Mucosa of rectum (tissue), 2 donors: ENCODE measurements at regions not wholly inside any gene's neighbourhood (a gene's known extent, or its start where the extent isn't known, plus 50 kb on each side); places are given as distances from the start of the nearest gene placed in this dataset.

ENCODE experiments used
- H3K27ac ChIP-seq, 2 donors: one replicate each; pipeline ENCODE4 v1.7.0; 2013; ENCODE audit warnings: inconsistent platforms in 2 of 2, low read depth in 2 of 2, low read length in 2 of 2
- H3K27me3 ChIP-seq, 2 donors: one replicate each; pipeline ENCODE4 v1.7.0; 2013; ENCODE audit warnings: low read length in 2 of 2; ENCODE audit not compliant: control insufficient read depth in 2 of 2, insufficient read depth in 2 of 2
- H3K36me3 ChIP-seq, 2 donors: one replicate each; pipeline ENCODE4 v1.7.0; 2013; ENCODE audit warnings: low read length in 2 of 2; ENCODE audit not compliant: control insufficient read depth in 2 of 2, insufficient read depth in 2 of 2
- H3K4me1 ChIP-seq, 2 donors: one replicate each; pipeline ENCODE4 v1.7.0; 2013; ENCODE audit warnings: low read length in 2 of 2, mild to moderate bottlenecking in 1 of 2; ENCODE audit not compliant: control insufficient read depth in 2 of 2, insufficient read depth in 2 of 2
- H3K4me3 ChIP-seq, 2 donors: one replicate each; pipeline ENCODE4 v1.7.0; 2013; ENCODE audit warnings: low read length in 2 of 2
- H3K9ac ChIP-seq, 2 donors: one replicate each; pipeline ENCODE4 v1.7.0; 2013; ENCODE audit warnings: low read length in 2 of 2, low read depth in 1 of 2, mild to moderate bottlenecking in 1 of 2
- H3K9me3 ChIP-seq, 2 donors: one replicate each; pipeline ENCODE4 v1.7.0; 2013; ENCODE audit warnings: low read length in 2 of 2; ENCODE audit not compliant: control insufficient read depth in 2 of 2
- donor health status: healthy.
- donor health status: Normal muscosa, but diverticular disease.

- Histone ChIP-seq H3K4me1 (no peaks in the 10 kb centered on the region), H3K27me3 (no peaks in the 10 kb centered on the region), H3K9me3 (no peaks in the 10 kb centered on the region), H3K36me3 (no peaks in the 10 kb centered on the region), H3K27ac (no peak overlapping the region), H3K4me3 (no peak overlapping the region), H3K9ac (no peak overlapping the region)
Observed at GRCh38 chr12:90078344-90078743, 369.7 kb upstream of the ATP2B1 start.

DNA sequence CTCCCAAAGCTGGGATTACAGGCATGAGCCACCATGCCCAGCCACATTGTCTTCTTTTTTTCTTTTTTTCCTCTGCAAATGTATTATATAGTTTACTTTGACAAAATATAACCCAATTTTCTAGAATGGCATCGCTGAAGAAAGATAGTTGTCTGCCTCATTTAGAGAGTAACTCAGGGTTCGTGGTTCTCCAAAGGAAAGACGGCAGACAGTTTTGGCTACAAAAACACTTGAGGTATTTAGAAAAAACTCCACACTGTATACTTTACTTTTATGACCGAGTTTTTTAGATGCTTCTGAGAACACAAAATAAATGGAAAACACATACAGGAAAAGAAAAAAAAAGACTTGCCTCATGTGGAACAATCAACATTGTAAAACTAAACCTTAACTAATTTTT is 369.1 kb upstream of the ATP2B1 start:
- Histone ChIP-seq H3K4me3 (no peak overlapping the region), H3K36me3 (no peaks in the 10 kb centered on the region), H3K9me3 (no peaks in the 10 kb centered on the region), H3K4me1 (no peaks in the 10 kb centered on the region), H3K9ac (no peak overlapping the region), H3K27me3 (no peaks in the 10 kb centered on the region), H3K27ac (no peak overlapping the region)

DNA sequence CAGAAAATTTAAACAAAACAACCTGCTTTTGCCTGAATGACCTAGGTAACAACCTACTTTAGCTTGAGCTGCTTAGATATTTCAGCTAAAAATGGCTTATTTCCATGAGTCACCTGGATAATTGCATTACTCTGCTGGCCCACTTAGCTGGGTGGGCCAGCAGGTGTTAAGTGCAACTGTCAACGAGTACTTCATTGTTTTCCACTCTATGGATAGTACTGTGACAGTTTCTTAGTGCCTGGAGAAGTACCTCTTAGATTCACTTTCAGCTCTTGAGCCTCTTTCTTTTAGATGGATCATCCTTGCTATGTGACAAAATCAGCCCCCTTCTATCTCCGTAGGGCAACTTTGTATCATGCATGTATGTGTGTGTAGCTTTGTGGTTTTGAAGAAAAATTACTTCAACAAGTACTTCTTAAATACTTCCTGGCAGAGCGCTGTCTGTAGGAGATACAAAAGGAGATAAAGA is 368.2 kb upstream of the ATP2B1 start:
- Histone ChIP-seq H3K27me3 (no peaks in the 10 kb centered on the region), H3K36me3 (no peaks in the 10 kb centered on the region), H3K9ac (no peak overlapping the region), H3K9me3 (no peaks in the 10 kb centered on the region), H3K4me1 (no peaks in the 10 kb centered on the region), H3K4me3 (no peak overlapping the region), H3K27ac (no peak overlapping the region)

GRCh38 chr12:90075685-90076084 is 367.0 kb upstream of the ATP2B1 start:
- Histone ChIP-seq H3K4me1 (no peaks in the 10 kb centered on the region), H3K36me3 (no peaks in the 10 kb centered on the region), H3K27me3 (no peaks in the 10 kb centered on the region), H3K27ac (no peak overlapping the region), H3K9ac (no peak overlapping the region), H3K9me3 (no peaks in the 10 kb centered on the region), H3K4me3 (no peak overlapping the region)

GRCh38 chr12:90074086-90074485 is 365.4 kb upstream of the ATP2B1 start:
- Histone ChIP-seq H3K9me3 (no peaks in the 10 kb centered on the region), H3K9ac (no peak overlapping the region), H3K27me3 (no peaks in the 10 kb centered on the region), H3K4me1 (no peaks in the 10 kb centered on the region), H3K27ac (no peak overlapping the region), H3K36me3 (no peaks in the 10 kb centered on the region), H3K4me3 (no peak overlapping the region)

GRCh38 chr12:90071996-90072395 is 363.4 kb upstream of the ATP2B1 start:
- Histone ChIP-seq H3K9ac (no peak overlapping the region), H3K4me1 (no peaks in the 10 kb centered on the region), H3K27me3 (no peaks in the 10 kb centered on the region), H3K9me3 (no peaks in the 10 kb centered on the region), H3K4me3 (no peak overlapping the region), H3K27ac (no peak overlapping the region), H3K36me3 (no peaks in the 10 kb centered on the region)

DNA sequence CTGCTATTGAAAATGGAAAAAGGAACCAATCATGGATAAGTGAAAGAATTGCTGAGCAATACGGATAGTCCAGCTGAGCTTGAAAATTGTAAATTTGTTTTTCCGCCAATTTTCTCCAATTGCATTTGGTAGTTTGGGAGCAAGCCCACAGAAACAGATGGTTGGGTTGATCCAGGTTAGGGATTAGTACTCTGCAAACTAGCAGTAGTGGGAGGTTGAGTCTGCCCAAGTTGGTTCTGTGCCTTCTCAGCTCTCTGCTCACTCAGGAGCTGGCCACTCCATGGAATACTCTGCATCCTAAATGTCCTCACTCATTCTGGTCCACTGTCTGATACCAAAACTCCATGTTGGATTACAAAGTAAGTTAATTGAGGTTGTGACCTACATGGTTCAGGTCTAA is 361.1 kb upstream of the ATP2B1 start:
- Histone ChIP-seq H3K27me3 (no peaks in the 10 kb centered on the region), H3K4me3 (no peak overlapping the region), H3K36me3 (no peaks in the 10 kb centered on the region), H3K9ac (no peak overlapping the region), H3K9me3 (no peaks in the 10 kb centered on the region), H3K27ac (no peak overlapping the region), H3K4me1 (no peaks in the 10 kb centered on the region)

DNA sequence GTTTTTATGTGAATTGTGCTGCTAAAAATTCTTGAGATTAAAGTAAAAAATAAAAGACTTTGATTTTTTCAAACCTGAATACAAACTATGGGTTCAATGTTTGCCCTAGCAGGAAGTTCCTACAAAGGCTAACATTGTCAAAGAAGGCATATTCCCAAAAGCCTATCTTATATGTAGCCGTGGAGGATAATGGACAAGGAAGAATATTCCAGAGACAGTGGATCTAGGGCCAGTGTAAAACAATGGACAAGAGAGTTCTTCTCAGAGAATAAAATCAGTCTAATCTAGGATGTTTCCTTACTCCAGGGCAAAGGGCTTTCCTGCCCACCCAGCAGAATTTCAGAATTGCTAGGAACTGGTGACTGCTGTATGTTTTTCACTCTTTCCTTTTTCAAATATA is 359.2 kb upstream of the ATP2B1 start:
- Histone ChIP-seq H3K27ac (no peak overlapping the region), H3K36me3 (no peaks in the 10 kb centered on the region), H3K9me3 (no peaks in the 10 kb centered on the region), H3K4me1 (no peaks in the 10 kb centered on the region), H3K4me3 (no peak overlapping the region), H3K27me3 (no peaks in the 10 kb centered on the region), H3K9ac (no peak overlapping the region)

DNA sequence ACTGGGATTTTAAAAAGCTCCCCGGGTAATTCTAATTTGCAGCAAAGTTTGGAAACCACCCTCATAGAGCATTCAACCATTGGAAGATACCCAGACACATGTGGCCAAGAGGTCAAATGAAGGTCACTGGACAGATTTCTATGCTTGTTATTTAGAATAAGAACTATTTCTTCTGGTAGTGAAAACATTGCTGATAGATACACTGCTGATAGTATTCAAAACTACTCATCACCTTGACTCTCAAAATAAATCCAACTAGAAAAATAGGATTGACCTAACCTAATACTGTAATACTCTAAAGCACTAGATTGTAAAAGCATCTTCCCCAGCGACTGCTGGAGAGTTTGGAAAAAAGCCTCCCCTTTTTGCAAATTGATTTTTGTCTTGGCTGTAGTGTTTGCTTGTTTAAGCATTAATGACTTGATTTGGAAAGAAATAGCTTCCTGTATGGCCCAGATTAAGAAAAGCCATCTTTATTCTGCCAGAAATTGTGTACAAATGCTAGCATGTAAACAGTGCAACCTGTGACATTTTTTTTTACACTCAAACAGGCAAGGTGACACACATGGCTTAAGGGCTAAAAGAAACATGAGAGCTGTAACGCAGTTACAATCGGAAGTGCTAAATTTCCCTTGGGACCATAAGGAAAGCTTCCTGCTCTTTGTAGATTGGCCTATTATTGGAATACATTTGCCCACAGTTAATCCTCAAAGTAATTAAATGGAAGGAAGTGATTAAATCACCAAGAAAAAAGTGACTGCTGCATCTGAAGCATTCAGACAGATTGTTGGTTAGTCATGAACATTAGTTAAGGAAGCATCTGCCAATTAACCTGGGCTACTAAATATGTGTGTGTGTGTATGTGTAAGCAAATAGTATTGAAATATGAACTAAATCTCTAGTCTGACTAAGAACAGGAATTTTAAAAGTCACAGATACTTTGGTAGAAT is 356.5 kb upstream of the ATP2B1 start:
- H3K4me1 ChIP-seq = no peaks in the 10 kb centered on the region
- H3K9me3 ChIP-seq = no peaks in the 10 kb centered on the region
- no peaks in the 10 kb centered on the region for H3K36me3 ChIP-seq
- no peak overlapping the region for H3K4me3 ChIP-seq
- H3K27ac ChIP-seq = no peak overlapping the region
- H3K27me3 ChIP-seq = no peaks in the 10 kb centered on the region
- no peak overlapping the region for H3K9ac ChIP-seq

DNA sequence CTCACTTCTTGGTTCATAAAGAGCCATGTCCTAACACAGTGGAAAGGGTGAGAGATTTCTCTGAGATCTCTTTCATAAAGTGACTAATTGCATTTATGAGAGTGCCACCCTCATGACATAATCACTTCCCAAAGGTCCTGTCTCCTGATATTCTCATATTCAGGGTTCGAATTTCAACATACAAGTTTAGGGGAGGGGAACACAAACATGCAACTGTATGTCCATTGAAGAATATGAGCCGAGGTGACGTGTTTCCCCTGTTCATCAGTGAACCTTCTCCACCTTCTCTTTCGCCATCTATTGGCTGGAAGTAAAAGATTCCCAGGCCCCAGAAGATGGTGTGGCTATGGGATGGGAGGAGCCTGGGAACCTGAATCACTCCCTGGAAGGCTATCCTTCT is 354.2 kb upstream of the ATP2B1 start:
- Histone ChIP-seq H3K4me3 (no peak overlapping the region), H3K36me3 (no peaks in the 10 kb centered on the region), H3K9me3 (no peaks in the 10 kb centered on the region), H3K4me1 (no peaks in the 10 kb centered on the region), H3K27me3 (no peaks in the 10 kb centered on the region), H3K9ac (no peak overlapping the region), H3K27ac (no peak overlapping the region)
